HepG2 (cell line): ENCODE measurements at regions not wholly inside any gene's neighbourhood (a gene's known extent, or its start where the extent isn't known, plus 50 kb on each side); places are given as distances from the start of the nearest gene placed in this dataset.

Experiments
- JUNB ChIP-seq: sonication (generic); formaldehyde crosslinking; IDR thresholded peaks from 2 replicates; pipeline ENCODE4 v1.8.0; 2022; ENCODE audit warnings: missing genetic modification reagents, mild to moderate bottlenecking, borderline replicate concordance
- KIAA2018 ChIP-seq: sonication (generic); formaldehyde crosslinking; IDR thresholded peaks from 2 replicates; pipeline ENCODE4 v1.5.0; 2020; ENCODE audit warnings: mild to moderate bottlenecking, missing genetic modification reagents, borderline replicate concordance
- KLF9 ChIP-seq: IDR thresholded peaks from 2 replicates; pipeline ENCODE4 v1.6.1; 2016; ENCODE audit warnings: low read depth
- NFYB ChIP-seq: sonication (generic); formaldehyde crosslinking; IDR thresholded peaks from 2 replicates; pipeline ENCODE4 v1.4.0; 2020; ENCODE audit warnings: missing genetic modification reagents
- RERE ChIP-seq: IDR thresholded peaks from 2 replicates; pipeline ENCODE4 v1.6.1; 2016; ENCODE audit warnings: low read depth, missing genetic modification reagents, missing compliant biosample characterization
- STAG1 ChIP-seq: sonication (generic); formaldehyde crosslinking; IDR thresholded peaks from 2 replicates; pipeline ENCODE4 v1.4.0; 2020; ENCODE audit warnings: missing genetic modification reagents
- TRIM24 ChIP-seq: sonication (generic); formaldehyde crosslinking; IDR thresholded peaks from 2 replicates; pipeline ENCODE4 v1.8.0; 2022; ENCODE audit warnings: mild to moderate bottlenecking, missing genetic modification reagents
- ZNF510 ChIP-seq: sonication (generic); formaldehyde crosslinking; IDR thresholded peaks from 2 replicates; pipeline ENCODE4 v1.4.0; 2020; ENCODE audit warnings: low read depth, mild to moderate bottlenecking, missing genetic modification reagents
- TF ChIP-seq, protein P1 (sequence below): sonication (generic); formaldehyde crosslinking; IDR thresholded peaks from 2 replicates; pipeline ENCODE4 v1.5.0; 2020; ENCODE audit warnings: missing genetic modification reagents
- TF ChIP-seq, protein P2 (sequence below): sonication (generic); formaldehyde crosslinking; IDR thresholded peaks from 2 replicates; pipeline ENCODE4 v1.4.0; 2020; ENCODE audit warnings: missing genetic modification reagents, borderline replicate concordance

DNA sequence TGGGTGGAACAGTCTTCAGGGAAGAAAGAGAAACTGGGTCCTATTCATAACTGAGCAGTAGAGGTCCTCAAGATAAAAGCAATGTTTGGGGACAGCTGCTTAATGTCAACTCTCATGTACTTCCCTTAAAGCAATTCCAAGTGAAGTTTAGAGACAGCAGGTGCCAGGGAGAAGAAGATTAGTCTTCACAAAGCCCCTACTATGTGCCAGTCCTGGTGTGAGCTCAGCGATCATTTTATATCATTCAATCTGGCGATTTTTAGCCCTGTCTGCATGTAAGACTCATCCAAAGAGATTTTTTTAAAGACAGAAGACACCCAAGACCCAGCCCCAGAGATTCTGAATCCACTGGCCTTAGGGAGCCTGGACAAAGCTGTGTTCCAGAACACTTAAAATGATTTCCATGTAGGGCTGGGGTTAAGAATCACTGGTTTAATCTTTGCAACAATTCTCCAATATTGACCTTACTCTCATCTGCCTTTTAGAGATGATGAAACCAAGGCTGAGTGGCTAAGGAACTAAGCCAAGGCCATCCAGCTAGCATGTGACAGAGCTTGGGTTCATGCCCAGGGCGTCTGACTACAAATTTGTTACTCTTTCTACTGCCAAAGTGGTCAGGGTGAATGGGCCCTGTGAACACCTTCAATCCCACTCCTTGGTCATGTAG, 404.5 kb upstream of the TBX3 start (continued):
- TF ChIP-seq KIAA2018 (CRISPR knock-in tag) (no peak), ZNF510 (CRISPR knock-in tag) (0 out of 2 replicates have a peak, but pooled peaks have one; percentile 1), NFYB (CRISPR knock-in tag) (no peak), KLF9 (CRISPR knock-in tag) (no peak), JUNB (CRISPR knock-in tag) (no peak), TRIM24 (no peak), RERE (CRISPR knock-in tag) (peak; percentile 41; the same call in 1 of the 2 replicates), STAG1 (no peak)
- TF ChIP-seq, protein P1, sequence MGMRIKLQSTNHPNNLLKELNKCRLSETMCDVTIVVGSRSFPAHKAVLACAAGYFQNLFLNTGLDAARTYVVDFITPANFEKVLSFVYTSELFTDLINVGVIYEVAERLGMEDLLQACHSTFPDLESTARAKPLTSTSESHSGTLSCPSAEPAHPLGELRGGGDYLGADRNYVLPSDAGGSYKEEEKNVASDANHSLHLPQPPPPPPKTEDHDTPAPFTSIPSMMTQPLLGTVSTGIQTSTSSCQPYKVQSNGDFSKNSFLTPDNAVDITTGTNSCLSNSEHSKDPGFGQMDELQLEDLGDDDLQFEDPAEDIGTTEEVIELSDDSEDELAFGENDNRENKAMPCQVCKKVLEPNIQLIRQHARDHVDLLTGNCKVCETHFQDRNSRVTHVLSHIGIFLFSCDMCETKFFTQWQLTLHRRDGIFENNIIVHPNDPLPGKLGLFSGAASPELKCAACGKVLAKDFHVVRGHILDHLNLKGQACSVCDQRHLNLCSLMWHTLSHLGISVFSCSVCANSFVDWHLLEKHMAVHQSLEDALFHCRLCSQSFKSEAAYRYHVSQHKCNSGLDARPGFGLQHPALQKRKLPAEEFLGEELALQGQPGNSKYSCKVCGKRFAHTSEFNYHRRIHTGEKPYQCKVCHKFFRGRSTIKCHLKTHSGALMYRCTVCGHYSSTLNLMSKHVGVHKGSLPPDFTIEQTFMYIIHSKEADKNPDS (CRISPR knock-in tag) = no peak
- TF ChIP-seq, protein P2, sequence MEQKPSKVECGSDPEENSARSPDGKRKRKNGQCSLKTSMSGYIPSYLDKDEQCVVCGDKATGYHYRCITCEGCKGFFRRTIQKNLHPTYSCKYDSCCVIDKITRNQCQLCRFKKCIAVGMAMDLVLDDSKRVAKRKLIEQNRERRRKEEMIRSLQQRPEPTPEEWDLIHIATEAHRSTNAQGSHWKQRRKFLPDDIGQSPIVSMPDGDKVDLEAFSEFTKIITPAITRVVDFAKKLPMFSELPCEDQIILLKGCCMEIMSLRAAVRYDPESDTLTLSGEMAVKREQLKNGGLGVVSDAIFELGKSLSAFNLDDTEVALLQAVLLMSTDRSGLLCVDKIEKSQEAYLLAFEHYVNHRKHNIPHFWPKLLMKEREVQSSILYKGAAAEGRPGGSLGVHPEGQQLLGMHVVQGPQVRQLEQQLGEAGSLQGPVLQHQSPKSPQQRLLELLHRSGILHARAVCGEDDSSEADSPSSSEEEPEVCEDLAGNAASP = peak; percentile 65; the same call in 1 of the 2 replicates
